ENCODE measurements at regions not wholly inside any gene's neighbourhood (a gene's known extent, or its start where the extent isn't known, plus 50 kb on each side); places are given as distances from the start of the nearest gene placed in this dataset.

GRCh38 chr13:63304497-63304896 lies 1888.8 kb upstream of the PCDH20 start:
- Histone ChIP-seq H3K27ac (ENCODE audit: low read length) (no peak overlapping the region), H3F3A (ENCODE audit: insufficient read depth, low read length) (no peaks in the 10 kb centered on the region), H2AFZ (ENCODE audit: low read length) (no peak overlapping the region), H4K20me1 (ENCODE audit: insufficient read depth, low read length) (no peaks in the 10 kb centered on the region), H3K9ac (ENCODE audit: low read length) (no peak overlapping the region), H3K9me2 (replicated peaks; ENCODE audit: insufficient read depth, low read length) (no peaks in the 10 kb centered on the region), H3K9me3 (replicated peaks; ENCODE audit: insufficient read depth, low read length) (no peaks in the 10 kb centered on the region), H3K79me2 (ENCODE audit: low read length) (no peaks in the 10 kb centered on the region), H3K4me2 (ENCODE audit: low read depth, low read length) (no peak overlapping the region), H3K4me3 (ENCODE audit: low read length) (no peak overlapping the region), H3K36me3 (replicated peaks; ENCODE audit: insufficient read depth, low read length) (no peaks in the 10 kb centered on the region), H3K4me1 (ENCODE audit: low read length) (no peaks in the 10 kb centered on the region), H3K27me3 (replicated peaks; ENCODE audit: insufficient read depth, low read length) (no peaks in the 10 kb centered on the region)
- no peak for DNase-seq
- TF ChIP-seq EZH2phosphoT487 (IDR thresholded peaks at IDR 0.05; ENCODE audit: low read length) = no peak
- no peak for TF ChIP-seq CTCF (IDR thresholded peaks at IDR 0.05; ENCODE audit: low read length)
- no peak for TF ChIP-seq EZH2 (optimal IDR thresholded peaks at IDR 0.05; ENCODE audit: low read depth, low read length)

- no peaks in the 10 kb centered on the region for H3F3A ChIP-seq (ENCODE audit: insufficient read depth, low read length)
- TF ChIP-seq CTCF (IDR thresholded peaks at IDR 0.05; ENCODE audit: low read length) (no peak), EZH2 (optimal IDR thresholded peaks at IDR 0.05; ENCODE audit: low read depth, low read length) (no peak), EZH2phosphoT487 (IDR thresholded peaks at IDR 0.05; ENCODE audit: low read length) (no peak)
- DNase-seq = no peak
- H3K27ac ChIP-seq (ENCODE audit: low read length) = no peak overlapping the region
- H3K79me2 ChIP-seq (ENCODE audit: low read length) = no peaks in the 10 kb centered on the region
- H3K9me3 ChIP-seq (replicated peaks; ENCODE audit: insufficient read depth, low read length) = no peaks in the 10 kb centered on the region
- H2AFZ ChIP-seq (ENCODE audit: low read length) = no peak overlapping the region
- H3K36me3 ChIP-seq (replicated peaks; ENCODE audit: insufficient read depth, low read length) = no peaks in the 10 kb centered on the region
- no peaks in the 10 kb centered on the region for H3K9me2 ChIP-seq (replicated peaks; ENCODE audit: insufficient read depth, low read length)
- H3K27me3 ChIP-seq (replicated peaks; ENCODE audit: insufficient read depth, low read length) = no peaks in the 10 kb centered on the region
- no peak overlapping the region for H3K4me2 ChIP-seq (ENCODE audit: low read depth, low read length)
- no peak overlapping the region for H3K9ac ChIP-seq (ENCODE audit: low read length)
- H3K4me3 ChIP-seq (ENCODE audit: low read length) = no peak overlapping the region
- no peaks in the 10 kb centered on the region for H4K20me1 ChIP-seq (ENCODE audit: insufficient read depth, low read length)
- H3K4me1 ChIP-seq (ENCODE audit: low read length) = no peaks in the 10 kb centered on the region
Observed at GRCh38 chr13:63299866-63300394, 1884.3 kb upstream of the PCDH20 start.

- Histone ChIP-seq H3K27ac (ENCODE audit: low read length) (no peak overlapping the region), H3F3A (ENCODE audit: insufficient read depth, low read length) (no peaks in the 10 kb centered on the region), H3K79me2 (ENCODE audit: low read length) (no peaks in the 10 kb centered on the region), H3K4me3 (ENCODE audit: low read length) (no peak overlapping the region), H2AFZ (ENCODE audit: low read length) (no peak overlapping the region), H3K36me3 (replicated peaks; ENCODE audit: insufficient read depth, low read length) (no peaks in the 10 kb centered on the region), H3K9me2 (replicated peaks; ENCODE audit: insufficient read depth, low read length) (no peaks in the 10 kb centered on the region), H3K27me3 (replicated peaks; ENCODE audit: insufficient read depth, low read length) (no peaks in the 10 kb centered on the region), H3K4me2 (ENCODE audit: low read depth, low read length) (no peak overlapping the region), H3K9me3 (replicated peaks; ENCODE audit: insufficient read depth, low read length) (no peaks in the 10 kb centered on the region), H4K20me1 (ENCODE audit: insufficient read depth, low read length) (no peaks in the 10 kb centered on the region), H3K4me1 (ENCODE audit: low read length) (no peaks in the 10 kb centered on the region), H3K9ac (ENCODE audit: low read length) (no peak overlapping the region)
- TF ChIP-seq EZH2 (optimal IDR thresholded peaks at IDR 0.05; ENCODE audit: low read depth, low read length) = no peak
- DNase-seq = no peak
Observed at GRCh38 chr13:63297163-63297562, 1881.5 kb upstream of the PCDH20 start.

GRCh38 chr13:63291701-63292100 lies 1876.1 kb upstream of the PCDH20 start:
- Histone ChIP-seq H3K4me2 (ENCODE audit: low read depth, low read length) (no peak overlapping the region), H3K27me3 (replicated peaks; ENCODE audit: insufficient read depth, low read length) (no peaks in the 10 kb centered on the region), H3K79me2 (ENCODE audit: low read length) (no peaks in the 10 kb centered on the region), H2AFZ (ENCODE audit: low read length) (no peak overlapping the region), H3F3A (ENCODE audit: insufficient read depth, low read length) (no peaks in the 10 kb centered on the region), H4K20me1 (ENCODE audit: insufficient read depth, low read length) (no peaks in the 10 kb centered on the region), H3K4me1 (ENCODE audit: low read length) (no peaks in the 10 kb centered on the region), H3K9me3 (replicated peaks; ENCODE audit: insufficient read depth, low read length) (no peaks in the 10 kb centered on the region), H3K4me3 (ENCODE audit: low read length) (no peak overlapping the region), H3K9ac (ENCODE audit: low read length) (no peak overlapping the region), H3K9me2 (replicated peaks; ENCODE audit: insufficient read depth, low read length) (no peaks in the 10 kb centered on the region), H3K36me3 (replicated peaks; ENCODE audit: insufficient read depth, low read length) (no peaks in the 10 kb centered on the region), H3K27ac (ENCODE audit: low read length) (no peak overlapping the region)
- TF ChIP-seq EZH2 (optimal IDR thresholded peaks at IDR 0.05; ENCODE audit: low read depth, low read length) = no peak
- no peak for TF ChIP-seq CTCF (IDR thresholded peaks at IDR 0.05; ENCODE audit: low read length)
- no peak for TF ChIP-seq EZH2phosphoT487 (IDR thresholded peaks at IDR 0.05; ENCODE audit: low read length)
- no peak for DNase-seq

Data from MM.1S (cell line).